Sigmoid colon (tissue), 4 donors: ENCODE measurements at regions not wholly inside any gene's neighbourhood (a gene's known extent, or its start where the extent isn't known, plus 50 kb on each side); places are given as distances from the start of the nearest gene placed in this dataset.

ENCODE experiments used
- CTCF ChIP-seq, 4 experiments: fragments of 450-650 bp in 3 of 4; fragments of 200-600 bp in 1 of 4; IDR thresholded peaks; one replicate each; pipeline ENCODE4 v1.5.1; 2016 to 2019; ENCODE audit warnings: antibody characterized with exemption in 4 of 4, mild to moderate bottlenecking in 3 of 4, moderate library complexity in 2 of 4
- EP300 ChIP-seq, 4 donors: sonication (generic); formaldehyde crosslinking; IDR thresholded peaks; one replicate each; pipeline ENCODE4 v1.6.1; 2017; ENCODE audit warnings: antibody characterized with exemption in 4 of 4
- POLR2A ChIP-seq, 2 donors: fragments of 450-650 bp; IDR thresholded peaks; one replicate each; pipeline ENCODE4 v1.6.1; 2016; ENCODE audit warnings: antibody characterized with exemption in 2 of 2, mild to moderate bottlenecking in 2 of 2, moderate library complexity in 2 of 2
- POLR2AphosphoS5 ChIP-seq, 4 donors: sonication (generic); formaldehyde crosslinking; IDR thresholded peaks; one replicate each; pipeline ENCODE4 v1.6.1; 2017; ENCODE audit warnings: antibody characterized with exemption in 4 of 4

- no peak for TF ChIP-seq CTCF (IDR thresholded peaks at IDR 0.05)
- no peak for TF ChIP-seq POLR2A (IDR thresholded peaks at IDR 0.05)
- no peak for TF ChIP-seq EP300 (IDR thresholded peaks at IDR 0.05)
- TF ChIP-seq POLR2AphosphoS5 (IDR thresholded peaks at IDR 0.05), result no peak
Observed at GRCh38 chr15:39205081-39205480, 375.8 kb upstream of the THBS1 start.
